ENCODE measurements at regions not wholly inside any gene's neighbourhood (a gene's known extent, or its start where the extent isn't known, plus 50 kb on each side); places are given as distances from the start of the nearest gene placed in this dataset.

DNA sequence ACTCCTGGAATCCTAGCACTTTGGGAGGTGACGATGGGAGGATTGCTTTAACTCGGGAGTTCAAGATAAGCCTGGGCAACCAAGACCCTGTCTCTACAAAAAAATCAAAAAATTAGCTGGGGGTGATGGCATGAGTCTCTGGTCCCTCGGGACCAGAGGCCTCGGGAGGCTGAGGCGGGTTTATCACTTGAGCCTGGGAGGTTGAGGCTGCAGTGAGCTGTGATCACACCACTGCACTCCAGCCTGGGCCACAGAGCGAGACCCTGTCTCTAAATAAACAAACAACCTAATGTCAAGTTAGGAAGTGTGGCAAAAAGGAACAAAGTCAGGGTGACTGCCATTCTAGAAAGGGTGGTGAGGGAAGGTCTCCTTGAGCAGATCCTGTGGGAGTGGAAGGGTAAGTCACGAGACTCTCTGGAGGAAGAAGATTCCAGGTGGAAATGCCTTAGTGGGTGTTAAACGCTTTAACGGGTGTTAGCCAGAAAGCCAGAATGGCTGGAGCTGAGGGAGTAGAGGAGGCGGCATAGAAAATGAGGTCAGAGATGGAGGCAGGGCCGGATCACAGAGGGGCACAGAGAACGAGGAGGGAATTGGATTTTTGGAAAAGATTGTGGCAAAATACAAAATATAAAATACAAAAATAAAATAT is 62.2 kb upstream of the ATP5PO start:
- DNase-seq (ENCODE audit: extremely low read depth, insufficient read length): no peak

DNA sequence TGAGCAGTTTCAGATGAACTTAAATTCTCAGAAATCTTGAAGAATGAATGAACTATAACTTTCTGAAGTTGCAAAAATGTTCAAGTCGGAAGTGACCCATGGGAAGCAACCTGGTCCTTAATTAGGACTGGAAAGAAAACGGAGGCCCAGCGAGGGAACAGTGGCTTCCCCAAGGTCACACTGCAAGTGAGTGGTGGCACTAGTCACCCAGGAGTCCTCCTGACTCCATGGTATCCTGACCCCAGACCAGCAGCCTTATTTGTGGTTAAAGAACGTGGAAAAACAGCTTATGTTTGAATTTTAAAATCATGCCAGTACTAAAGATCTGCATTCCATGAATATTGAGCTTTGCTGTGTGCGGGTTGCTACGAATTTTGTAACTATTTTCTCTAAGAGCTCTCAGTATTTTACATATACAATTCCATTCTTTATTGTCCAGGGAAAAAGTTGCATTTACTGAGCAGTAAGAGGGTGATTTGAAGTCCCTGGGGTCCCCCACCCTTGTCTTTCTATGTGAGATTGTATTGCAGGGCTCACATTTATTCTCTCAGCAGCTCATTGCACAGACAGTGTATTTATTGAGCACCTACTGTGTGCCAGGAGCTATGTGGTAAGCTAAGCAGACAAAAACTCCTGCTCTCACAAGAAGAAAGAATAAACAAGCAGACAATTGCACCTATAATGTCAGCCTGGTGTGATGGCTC is 61.6 kb upstream of the ATP5PO start:
- no peaks in the 10 kb centered on the region for H3K36me3 ChIP-seq (ENCODE audit: control insufficient read depth, insufficient read depth, low read length)
- peak overlapping the region; percentile 45 for H3K4me3 ChIP-seq (replicated peaks; ENCODE audit: low read depth, low read length)
- TF ChIP-seq, protein P1, sequence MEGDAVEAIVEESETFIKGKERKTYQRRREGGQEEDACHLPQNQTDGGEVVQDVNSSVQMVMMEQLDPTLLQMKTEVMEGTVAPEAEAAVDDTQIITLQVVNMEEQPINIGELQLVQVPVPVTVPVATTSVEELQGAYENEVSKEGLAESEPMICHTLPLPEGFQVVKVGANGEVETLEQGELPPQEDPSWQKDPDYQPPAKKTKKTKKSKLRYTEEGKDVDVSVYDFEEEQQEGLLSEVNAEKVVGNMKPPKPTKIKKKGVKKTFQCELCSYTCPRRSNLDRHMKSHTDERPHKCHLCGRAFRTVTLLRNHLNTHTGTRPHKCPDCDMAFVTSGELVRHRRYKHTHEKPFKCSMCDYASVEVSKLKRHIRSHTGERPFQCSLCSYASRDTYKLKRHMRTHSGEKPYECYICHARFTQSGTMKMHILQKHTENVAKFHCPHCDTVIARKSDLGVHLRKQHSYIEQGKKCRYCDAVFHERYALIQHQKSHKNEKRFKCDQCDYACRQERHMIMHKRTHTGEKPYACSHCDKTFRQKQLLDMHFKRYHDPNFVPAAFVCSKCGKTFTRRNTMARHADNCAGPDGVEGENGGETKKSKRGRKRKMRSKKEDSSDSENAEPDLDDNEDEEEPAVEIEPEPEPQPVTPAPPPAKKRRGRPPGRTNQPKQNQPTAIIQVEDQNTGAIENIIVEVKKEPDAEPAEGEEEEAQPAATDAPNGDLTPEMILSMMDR (IDR thresholded peaks at IDR 0.05; ENCODE audit: insufficient read depth, low read length, poor library complexity, severe bottlenecking): no peak
- H3K27me3 ChIP-seq (replicated peaks; ENCODE audit: control insufficient read depth, insufficient read depth, low read length): no peaks in the 10 kb centered on the region
- DNase-seq (ENCODE audit: extremely low read depth, insufficient read length): no peak

More for the DNA sequence above, 62.2 kb upstream of the ATP5PO start:
- Histone ChIP-seq H3K27me3 (replicated peaks; ENCODE audit: control insufficient read depth, insufficient read depth, low read length) (no peaks in the 10 kb centered on the region), H3K4me3 (replicated peaks; ENCODE audit: low read depth, low read length) (no peak overlapping the region), H3K36me3 (ENCODE audit: control insufficient read depth, insufficient read depth, low read length) (no peaks in the 10 kb centered on the region)
- TF ChIP-seq, protein P1 (IDR thresholded peaks at IDR 0.05; ENCODE audit: insufficient read depth, low read length, poor library complexity, severe bottlenecking): no peak

DNA sequence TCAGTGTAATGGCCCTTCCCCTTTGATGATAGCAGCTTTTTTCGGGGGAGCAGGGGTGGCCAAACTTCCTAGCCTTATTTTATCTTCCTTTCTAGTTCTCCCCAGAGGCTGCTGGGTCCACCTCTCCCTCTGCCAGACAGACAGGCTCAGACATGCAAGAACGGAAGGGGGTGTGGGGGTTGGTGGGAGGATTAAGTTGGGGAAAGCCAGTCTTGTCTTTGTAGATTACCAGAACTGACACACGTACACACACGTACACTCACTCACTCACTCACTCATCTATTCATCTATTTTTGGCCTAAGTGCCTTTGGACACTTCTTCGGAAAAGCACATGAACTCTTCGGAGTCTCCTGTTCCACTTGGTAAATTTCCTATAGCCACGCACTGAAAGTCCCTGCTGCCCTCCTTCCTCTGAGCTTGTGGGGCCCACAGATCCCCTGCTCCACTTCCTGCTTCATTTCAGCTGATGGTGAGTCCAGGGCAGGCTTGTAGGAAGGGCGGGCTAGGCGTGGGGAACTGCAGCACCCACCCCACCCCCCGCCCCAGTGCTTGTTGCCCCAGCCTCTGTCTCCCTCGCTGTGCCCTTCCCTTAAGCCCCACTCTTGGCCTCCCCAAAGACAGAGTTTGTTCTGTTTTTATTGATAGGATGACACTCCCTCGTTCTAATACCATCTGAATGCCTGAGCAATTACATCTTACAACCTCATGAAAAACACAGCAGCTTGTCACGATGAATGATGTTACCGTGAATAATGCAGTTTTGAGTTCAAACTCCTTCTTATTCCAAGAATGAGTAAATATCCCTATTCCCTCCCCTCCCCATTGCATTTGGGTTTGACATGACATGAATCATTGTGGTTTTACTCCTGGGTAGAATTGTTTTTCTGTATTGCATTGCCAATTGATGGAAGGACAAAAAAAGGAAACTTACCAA is 60.7 kb upstream of the ATP5PO start:
- DNase-seq (ENCODE audit: extremely low read depth, insufficient read length): peak; percentile 75
- TF ChIP-seq, protein P1 (IDR thresholded peaks at IDR 0.05; ENCODE audit: insufficient read depth, low read length, poor library complexity, severe bottlenecking): no peak
- peak overlapping the region; percentile 45 for H3K4me3 ChIP-seq (replicated peaks; ENCODE audit: low read depth, low read length)

DNA sequence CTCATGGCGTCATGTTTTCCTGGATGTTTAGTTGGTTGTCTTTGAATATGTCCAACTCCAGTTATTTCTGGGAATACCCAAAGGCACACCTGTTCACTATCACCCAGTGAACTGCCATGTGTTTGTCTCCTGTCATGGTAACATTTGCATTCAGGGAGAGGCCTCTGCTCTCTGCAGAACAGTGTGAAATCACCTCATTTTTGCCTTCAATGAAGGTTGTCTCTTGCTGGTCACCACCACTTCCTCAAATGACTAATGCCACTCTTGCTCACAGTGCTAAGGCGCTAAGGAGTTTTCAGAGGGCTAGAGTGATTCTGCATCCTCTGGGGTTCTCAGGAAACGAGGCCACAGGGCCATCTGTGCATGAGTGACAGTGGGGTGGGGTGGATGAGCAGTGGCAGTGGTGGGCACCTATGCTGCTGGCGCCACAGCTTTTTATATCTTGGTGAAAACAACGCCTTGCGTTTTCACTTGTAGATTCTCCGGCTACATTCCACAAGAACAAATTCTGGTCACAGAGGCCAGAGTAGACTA is 60.0 kb upstream of the ATP5PO start:
- TF ChIP-seq, protein P1 (IDR thresholded peaks at IDR 0.05; ENCODE audit: insufficient read depth, low read length, poor library complexity, severe bottlenecking): no peak
- peak; percentile 83 for DNase-seq (ENCODE audit: extremely low read depth, insufficient read length)
- peak overlapping the region; percentile 45 for H3K4me3 ChIP-seq (replicated peaks; ENCODE audit: low read depth, low read length)
- no peaks in the 10 kb centered on the region for H3K27me3 ChIP-seq (replicated peaks; ENCODE audit: control insufficient read depth, insufficient read depth, low read length)
- no peaks in the 10 kb centered on the region for H3K36me3 ChIP-seq (ENCODE audit: control insufficient read depth, insufficient read depth, low read length)

More for the DNA sequence above, 60.7 kb upstream of the ATP5PO start:
- Histone ChIP-seq H3K27me3 (replicated peaks; ENCODE audit: control insufficient read depth, insufficient read depth, low read length) (no peaks in the 10 kb centered on the region), H3K36me3 (ENCODE audit: control insufficient read depth, insufficient read depth, low read length) (no peaks in the 10 kb centered on the region)

DNA sequence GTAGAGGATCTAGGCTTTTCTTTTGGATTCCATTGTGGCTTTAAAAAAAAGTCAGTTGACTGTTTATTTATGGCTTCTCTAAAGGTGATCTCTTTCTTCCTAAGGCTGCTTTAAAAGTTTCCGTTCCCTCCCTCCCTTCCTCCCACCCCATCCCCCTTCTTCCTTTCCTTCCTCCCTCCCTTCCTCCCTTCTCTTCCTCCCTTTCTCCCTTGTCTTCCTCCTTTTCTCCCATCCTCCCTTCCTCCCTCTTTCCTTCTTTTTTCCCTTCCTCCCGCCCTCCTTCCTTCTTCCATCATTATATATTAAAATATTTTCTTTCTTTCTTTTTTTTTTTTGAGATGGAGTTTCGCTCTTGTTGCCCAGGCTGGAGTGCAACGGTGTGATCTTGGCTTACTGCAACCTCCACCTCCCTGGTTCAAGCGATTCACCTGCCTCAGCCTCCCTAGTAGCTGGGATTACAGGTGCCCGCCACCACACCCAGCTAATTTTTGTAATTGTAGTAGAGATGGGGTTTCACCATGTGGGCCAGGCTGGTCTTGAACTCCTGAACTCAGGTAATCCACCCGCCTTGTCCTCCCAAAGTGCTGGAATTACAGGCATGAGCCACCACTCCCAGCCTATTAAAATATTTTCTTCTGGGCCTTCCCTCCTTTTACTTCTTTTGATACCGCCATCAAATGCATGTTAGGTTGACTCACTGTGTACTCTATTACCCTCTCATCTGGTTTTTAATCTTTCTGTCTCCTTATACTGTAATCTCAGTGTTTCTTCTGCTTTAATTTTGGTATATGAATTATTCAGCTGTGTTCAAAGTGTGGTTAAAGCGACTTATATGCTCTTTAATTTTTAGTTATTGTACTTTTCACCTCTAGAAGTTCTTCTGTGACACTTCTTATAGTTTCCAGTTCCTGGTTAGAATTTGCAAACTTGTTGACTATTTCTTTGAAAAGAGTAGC is 59.2 kb upstream of the ATP5PO start:
- no peak overlapping the region for H3K4me3 ChIP-seq (replicated peaks; ENCODE audit: low read depth, low read length)
- TF ChIP-seq, protein P1 (IDR thresholded peaks at IDR 0.05; ENCODE audit: insufficient read depth, low read length, poor library complexity, severe bottlenecking): no peak
- no peak for DNase-seq (ENCODE audit: extremely low read depth, insufficient read length)
- H3K27me3 ChIP-seq (replicated peaks; ENCODE audit: control insufficient read depth, insufficient read depth, low read length): no peaks in the 10 kb centered on the region
- H3K36me3 ChIP-seq (ENCODE audit: control insufficient read depth, insufficient read depth, low read length): no peaks in the 10 kb centered on the region
